ENCODE measurements at regions not wholly inside any gene's neighbourhood (a gene's known extent, or its start where the extent isn't known, plus 50 kb on each side); places are given as distances from the start of the nearest gene placed in this dataset.

GRCh38 chr15:29320420-29320819, 50.8 kb upstream of the NSMCE3 start:
- TF ChIP-seq CTCF (IDR thresholded peaks at IDR 0.05; ENCODE audit: low read depth, low read length, missing input control) (no peak), YY1 (IDR thresholded peaks at IDR 0.05) (no peak), FOXA2 (IDR thresholded peaks at IDR 0.05) (no peak), HNF4G (IDR thresholded peaks at IDR 0.05) (no peak), FOXA1 (IDR thresholded peaks at IDR 0.05) (no peak), RAD21 (IDR thresholded peaks at IDR 0.05) (no peak), REST (IDR thresholded peaks at IDR 0.05) (no peak)
- TF ChIP-seq, protein P1, sequence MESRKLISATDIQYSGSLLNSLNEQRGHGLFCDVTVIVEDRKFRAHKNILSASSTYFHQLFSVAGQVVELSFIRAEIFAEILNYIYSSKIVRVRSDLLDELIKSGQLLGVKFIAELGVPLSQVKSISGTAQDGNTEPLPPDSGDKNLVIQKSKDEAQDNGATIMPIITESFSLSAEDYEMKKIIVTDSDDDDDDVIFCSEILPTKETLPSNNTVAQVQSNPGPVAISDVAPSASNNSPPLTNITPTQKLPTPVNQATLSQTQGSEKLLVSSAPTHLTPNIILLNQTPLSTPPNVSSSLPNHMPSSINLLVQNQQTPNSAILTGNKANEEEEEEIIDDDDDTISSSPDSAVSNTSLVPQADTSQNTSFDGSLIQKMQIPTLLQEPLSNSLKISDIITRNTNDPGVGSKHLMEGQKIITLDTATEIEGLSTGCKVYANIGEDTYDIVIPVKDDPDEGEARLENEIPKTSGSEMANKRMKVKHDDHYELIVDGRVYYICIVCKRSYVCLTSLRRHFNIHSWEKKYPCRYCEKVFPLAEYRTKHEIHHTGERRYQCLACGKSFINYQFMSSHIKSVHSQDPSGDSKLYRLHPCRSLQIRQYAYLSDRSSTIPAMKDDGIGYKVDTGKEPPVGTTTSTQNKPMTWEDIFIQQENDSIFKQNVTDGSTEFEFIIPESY (IDR thresholded peaks at IDR 0.05) = no peak

All from liver (tissue), 3 donors.